ENCODE measurements at regions not wholly inside any gene's neighbourhood (a gene's known extent, or its start where the extent isn't known, plus 50 kb on each side); places are given as distances from the start of the nearest gene placed in this dataset.

GRCh38 chr7:21029006-21029405, 242.3 kb upstream of the SP8 start:
- no peak for DNase-seq (ENCODE audit: low spot score)

- no peak for DNase-seq (ENCODE audit: low spot score)
Measured at GRCh38 chr7:21030237-21030871, 243.7 kb upstream of the SP8 start.

GRCh38 chr7:21041252-21041651, 254.6 kb upstream of the SP8 start:
- no peak for DNase-seq (ENCODE audit: low spot score)

- no peak for DNase-seq (ENCODE audit: low spot score)
Measured at GRCh38 chr7:21041666-21042065, 255.0 kb upstream of the SP8 start.

GRCh38 chr7:21044384-21044783, 257.7 kb upstream of the SP8 start:
- no peak for DNase-seq (ENCODE audit: low spot score)

- DNase-seq (ENCODE audit: low spot score), result no peak
Measured at GRCh38 chr7:21044913-21045568, 258.4 kb upstream of the SP8 start.

GRCh38 chr7:21051865-21052264, 265.2 kb upstream of the SP8 start:
- DNase-seq (ENCODE audit: low spot score), result no peak

- DNase-seq (ENCODE audit: low spot score), result no peak
Measured at GRCh38 chr7:21054427-21055112, 267.9 kb upstream of the SP8 start.

- DNase-seq (ENCODE audit: low spot score), result no peak
Measured at GRCh38 chr7:21059069-21059468, 272.4 kb upstream of the SP8 start.

GRCh38 chr7:21063106-21063505, 276.4 kb upstream of the SP8 start:
- no peak for DNase-seq (ENCODE audit: low spot score)

- no peak for DNase-seq (ENCODE audit: low spot score)
Measured at GRCh38 chr7:21064698-21065648, 278.3 kb upstream of the SP8 start.

GRCh38 chr7:21066221-21066620, 279.5 kb upstream of the SP8 start:
- no peak for DNase-seq (ENCODE audit: low spot score)

- no peak for DNase-seq (ENCODE audit: low spot score)
Measured at GRCh38 chr7:21067216-21067615, 280.5 kb upstream of the SP8 start.

GRCh38 chr7:21070571-21071090, 283.9 kb upstream of the SP8 start:
- DNase-seq (ENCODE audit: low spot score), result no peak

- DNase-seq (ENCODE audit: low spot score), result no peak
Measured at GRCh38 chr7:21071561-21072501, 285.1 kb upstream of the SP8 start.

- DNase-seq (ENCODE audit: low spot score), result no peak
Measured at GRCh38 chr7:21076054-21076453, 289.4 kb upstream of the SP8 start.

- DNase-seq (ENCODE audit: low spot score), result no peak
Measured at GRCh38 chr7:21076574-21076973, 289.9 kb upstream of the SP8 start.

- no peak for DNase-seq (ENCODE audit: low spot score)
Measured at GRCh38 chr7:21077602-21078001, 290.9 kb upstream of the SP8 start.

GRCh38 chr7:21084286-21084685, 297.6 kb upstream of the SP8 start:
- no peak for DNase-seq (ENCODE audit: low spot score)

GRCh38 chr7:21086688-21087087, 300.0 kb upstream of the SP8 start:
- no peak for DNase-seq (ENCODE audit: low spot score)

- no peak for DNase-seq (ENCODE audit: low spot score)
Measured at GRCh38 chr7:21089653-21090052, 303.0 kb upstream of the SP8 start.

Data from AG08396 (cell line).